Right lobe of liver (tissue), 6 donors: ENCODE measurements at regions not wholly inside any gene's neighbourhood (a gene's known extent, or its start where the extent isn't known, plus 50 kb on each side); places are given as distances from the start of the nearest gene placed in this dataset.

ENCODE experiments used
- ATAC-seq, 4 donors: fragments of 200-7000 bp; cut with Tn5 transposase; one replicate each; pipeline ENCODE4 v1.9.1; 2020; ENCODE audit warnings: mild to moderate bottlenecking in 4 of 4, moderate library complexity in 4 of 4
- DNase-seq, 3 donors: peaks; one replicate each; pipeline ENCODE4 v3.0.0-alpha.2; 2020
- H3K27ac ChIP-seq, 3 donors: fragments of 200-600 bp; one replicate each; pipeline ENCODE4 v1.8.0; 2022
- H3K27me3 ChIP-seq, 2 donors: fragments of 200-600 bp; one replicate each; pipeline ENCODE4 v1.8.0; 2022
- H3K36me3 ChIP-seq, 4 donors: fragments of 200-600 bp; sonication (generic) in 1 of 4; one replicate each; pipeline versions ENCODE4 v1.5.1 to v1.8.0; 2017 to 2022; ENCODE audit warnings: control low read depth in 1 of 4
- H3K4me1 ChIP-seq, 4 donors: fragments of 200-600 bp; sonication (generic) in 1 of 4; one replicate each; pipeline versions ENCODE4 v1.5.1 to v1.8.0; 2017 to 2022; ENCODE audit warnings: control low read depth in 1 of 4
- H3K4me3 ChIP-seq, 3 donors: fragments of 200-600 bp; one replicate each; pipeline ENCODE4 v1.8.0; 2022
- H3K9me3 ChIP-seq, 4 donors: fragments of 200-600 bp; sonication (generic) in 1 of 4; one replicate each; pipeline versions ENCODE4 v1.5.1 to v1.8.0; 2017 to 2022; ENCODE audit warnings: control low read depth in 1 of 4
- CTCF ChIP-seq, 4 donors: fragments of 200-600 bp in 3 of 4; fragments of 450-650 bp in 1 of 4; IDR thresholded peaks; one replicate each; pipeline versions ENCODE4 v1.5.1 to v1.8.0; 2016 to 2022; ENCODE audit warnings: antibody characterized with exemption in 4 of 4, mild to moderate bottlenecking in 2 of 4
- POLR2A ChIP-seq: fragments of 450-650 bp; IDR thresholded peaks from one replicate; pipeline ENCODE4 v1.6.1; 2017; ENCODE audit warnings: antibody characterized with exemption, mild to moderate bottlenecking
- WGBS: methylation state at CpG from one replicate; pipeline ENCODE4 v1.1.6; 2018; ENCODE audit warnings: low coverage, low lambda C conversion rate; ENCODE audit not compliant: insufficient coverage; ENCODE audit errors: missing lambda C conversion rate; 5-methylcytosine and 5-hydroxymethylcytosine counted together
- intact Hi-C, 2 donors: fragments of 100-400 bp; cut with DNase I; formaldehyde crosslinking; loops; one replicate each; pipeline versions ENCODE4 v1.11.2 to v1.14.1; 2022
- donor health status: DM: no; HTN: yes; CAD: no.
- donor health status: DM: no; HTN: no; CAD: no.
- donor health status: DM: no; HTN: no; CAD: no.
- donor health status: DM: no; HTN: yes; CAD: no.
- donor health status: DM: no; HTN: yes; CAD: no.

GRCh38 chr3:135645541-135645940, 320.0 kb upstream of the PPP2R3A start:
- H3K27ac ChIP-seq, result no peak overlapping the region
- no peaks in the 10 kb centered on the region for H3K27me3 ChIP-seq
- DNase-seq, result no peak
- intact Hi-C loops, result no loop called here
- no peaks in the 10 kb centered on the region for H3K9me3 ChIP-seq
- H3K4me1 ChIP-seq, result no peaks in the 10 kb centered on the region
- 58% methylated on average over 1 of the region's 1 CpG for WGBS
- H3K36me3 ChIP-seq, result no peaks in the 10 kb centered on the region
- TF ChIP-seq POLR2A (no peak), CTCF (IDR thresholded peaks at IDR 0.05) (no peak)
- no peak overlapping the region for H3K4me3 ChIP-seq
- no peak for ATAC-seq

DNA sequence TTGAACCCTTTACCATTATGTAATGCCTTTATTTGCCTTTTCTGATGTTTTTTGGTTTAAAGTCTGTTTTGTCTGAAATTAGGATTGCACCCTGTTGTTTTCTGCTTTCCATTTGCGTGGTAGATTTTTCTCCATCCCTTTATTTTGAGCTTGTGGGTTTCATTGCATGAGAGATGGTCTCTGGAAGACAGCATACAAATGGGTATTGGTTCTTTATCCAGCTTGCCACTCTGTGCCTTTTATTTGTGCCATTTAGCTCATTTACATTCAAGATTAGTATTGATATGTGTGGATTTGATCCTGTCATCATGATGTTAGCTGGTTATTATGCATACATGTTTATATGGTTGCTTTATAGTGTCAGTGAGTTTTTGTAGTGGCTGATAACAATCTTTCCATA, 318.7 kb upstream of the PPP2R3A start:
- no peak for ATAC-seq
- TF ChIP-seq POLR2A, result no peak
- no peak for TF ChIP-seq CTCF (IDR thresholded peaks at IDR 0.05)

DNA sequence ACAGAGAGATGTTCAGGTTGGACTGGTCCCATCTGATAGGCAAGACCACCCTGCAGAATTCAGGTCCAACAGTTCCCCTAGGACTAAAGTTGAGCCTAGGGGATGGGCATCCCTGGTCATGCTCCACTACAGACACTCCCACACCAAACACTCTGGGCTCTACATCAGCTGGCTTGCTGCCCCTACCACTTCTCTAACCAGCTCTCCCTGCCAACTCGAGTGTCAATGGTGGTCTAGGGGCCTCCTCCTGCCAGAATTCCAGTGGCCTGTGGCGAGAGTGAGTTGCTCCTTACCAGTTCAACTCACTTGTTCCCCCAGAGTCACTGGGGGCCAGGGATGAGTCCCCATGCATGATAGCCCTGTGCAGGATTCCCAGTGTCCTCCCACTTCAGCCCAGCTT, 316.2 kb upstream of the PPP2R3A start:
- Histone ChIP-seq H3K4me1 (no peaks in the 10 kb centered on the region), H3K4me3 (no peak overlapping the region), H3K9me3 (no peaks in the 10 kb centered on the region), H3K27me3 (no peaks in the 10 kb centered on the region), H3K27ac (no peak overlapping the region), H3K36me3 (no peaks in the 10 kb centered on the region)
- no peak for ATAC-seq
- intact Hi-C loops, result no loop called here
- no peak for TF ChIP-seq POLR2A
- no peak for TF ChIP-seq CTCF (IDR thresholded peaks at IDR 0.05)
- DNase-seq, result no peak
- WGBS, result no CpG with 5 or more reads among the region's 2 CpGs

More for the DNA sequence above, 318.7 kb upstream of the PPP2R3A start:
- no peaks in the 10 kb centered on the region for H3K27me3 ChIP-seq
- no peak overlapping the region for H3K27ac ChIP-seq
- H3K36me3 ChIP-seq, result no peaks in the 10 kb centered on the region
- no peaks in the 10 kb centered on the region for H3K9me3 ChIP-seq
- WGBS, result 38% methylated on average over 1 of the region's 1 CpG
- intact Hi-C loops, result no loop called here
- no peaks in the 10 kb centered on the region for H3K4me1 ChIP-seq
- no peak for DNase-seq
- H3K4me3 ChIP-seq, result no peak overlapping the region

GRCh38 chr3:135650309-135650708, 315.2 kb upstream of the PPP2R3A start:
- Histone ChIP-seq H3K27me3 (no peaks in the 10 kb centered on the region), H3K9me3 (no peaks in the 10 kb centered on the region), H3K36me3 (no peaks in the 10 kb centered on the region), H3K27ac (no peak overlapping the region), H3K4me1 (no peaks in the 10 kb centered on the region), H3K4me3 (no peak overlapping the region)
- TF ChIP-seq CTCF (IDR thresholded peaks at IDR 0.05) (no peak), POLR2A (no peak)
- DNase-seq, result no peak
- WGBS, result 45% methylated on average over 1 of the region's 1 CpG
- intact Hi-C loops, result no loop called here
- no peak for ATAC-seq

DNA sequence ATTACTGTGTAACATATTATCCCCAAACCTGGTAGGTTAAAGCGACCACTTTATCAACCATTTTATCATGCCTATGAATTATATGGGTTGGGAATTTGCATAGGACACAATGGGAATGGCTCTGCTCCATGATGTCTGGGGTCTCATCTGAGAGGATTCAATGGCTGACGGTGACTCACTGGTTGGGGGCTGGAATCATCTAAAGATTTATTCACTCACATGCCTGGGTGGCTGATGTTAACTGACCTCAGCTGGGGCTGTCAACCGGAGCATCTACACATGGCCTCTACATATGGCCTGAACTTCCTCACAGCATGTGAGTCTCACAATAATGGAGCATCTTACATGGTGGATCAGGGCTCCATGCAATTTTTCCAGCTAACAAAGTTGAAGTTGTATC, 313.1 kb upstream of the PPP2R3A start:
- no peak overlapping the region for H3K27ac ChIP-seq
- H3K4me3 ChIP-seq, result no peak overlapping the region
- no peak for TF ChIP-seq POLR2A
- no peak for TF ChIP-seq CTCF (IDR thresholded peaks at IDR 0.05)
- no peak for ATAC-seq
- H3K36me3 ChIP-seq, result no peaks in the 10 kb centered on the region
- H3K4me1 ChIP-seq, result no peaks in the 10 kb centered on the region
- DNase-seq, result no peak
- intact Hi-C loops, result no loop called here
- no peaks in the 10 kb centered on the region for H3K27me3 ChIP-seq
- 45% methylated on average over 3 of the region's 3 CpGs for WGBS
- H3K9me3 ChIP-seq, result no peaks in the 10 kb centered on the region
